ENCODE measurements at regions not wholly inside any gene's neighbourhood (a gene's known extent, or its start where the extent isn't known, plus 50 kb on each side); places are given as distances from the start of the nearest gene placed in this dataset.

DNA sequence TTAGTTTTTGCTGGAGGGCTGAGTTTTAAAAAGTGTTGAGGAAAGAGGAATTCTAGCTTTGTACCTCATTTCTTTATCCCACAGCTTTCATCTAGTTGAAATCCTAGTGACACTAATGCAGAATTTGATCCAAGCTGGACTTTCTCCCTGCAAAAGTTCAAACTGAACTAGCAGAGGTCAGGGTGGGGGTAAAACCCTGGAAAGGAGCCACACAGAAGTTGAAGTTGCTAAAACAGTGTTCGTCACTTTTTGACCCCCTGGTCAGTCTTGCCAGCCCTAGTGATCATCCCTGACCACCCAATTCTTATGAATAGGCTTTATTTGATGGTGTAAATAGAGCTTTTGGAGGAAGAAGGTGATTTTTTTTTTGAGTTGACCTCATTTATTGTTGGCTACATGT, 390.4 kb downstream of the TMEM38B start (continued):
- TF ChIP-seq CHD7 (IDR thresholded peaks at IDR 0.05; ENCODE audit: insufficient replicate concordance, low read length) (no peak), PHF8 (conservative IDR thresholded peaks at IDR 0.05; ENCODE audit: low read depth, low read length) (no peak), HDAC6 (IDR thresholded peaks at IDR 0.05; ENCODE audit: low read depth, low read length) (no peak), SRF (IDR thresholded peaks at IDR 0.05; ENCODE audit: low read depth, low read length) (no peak), BRCA1 (IDR thresholded peaks at IDR 0.05; ENCODE audit: low read depth, low read length) (no peak), SP4 (IDR thresholded peaks at IDR 0.05; ENCODE audit: low read length) (no peak), GTF2F1 (IDR thresholded peaks at IDR 0.05; ENCODE audit: borderline replicate concordance, low read depth, low read length) (no peak), KDM4A (IDR thresholded peaks at IDR 0.05; ENCODE audit: low read depth, low read length, severe bottlenecking) (no peak), SP2 (IDR thresholded peaks at IDR 0.05; ENCODE audit: low read length) (no peak), TBP (IDR thresholded peaks at IDR 0.05; ENCODE audit: low read depth, low read length) (no peak), RXRA (IDR thresholded peaks at IDR 0.05; ENCODE audit: insufficient read depth, low read depth, low read length) (no peak)
- TF ChIP-seq, protein P1, sequence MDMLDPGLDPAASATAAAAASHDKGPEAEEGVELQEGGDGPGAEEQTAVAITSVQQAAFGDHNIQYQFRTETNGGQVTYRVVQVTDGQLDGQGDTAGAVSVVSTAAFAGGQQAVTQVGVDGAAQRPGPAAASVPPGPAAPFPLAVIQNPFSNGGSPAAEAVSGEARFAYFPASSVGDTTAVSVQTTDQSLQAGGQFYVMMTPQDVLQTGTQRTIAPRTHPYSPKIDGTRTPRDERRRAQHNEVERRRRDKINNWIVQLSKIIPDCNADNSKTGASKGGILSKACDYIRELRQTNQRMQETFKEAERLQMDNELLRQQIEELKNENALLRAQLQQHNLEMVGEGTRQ (IDR thresholded peaks at IDR 0.05; ENCODE audit: low read length): no peak

All from H1 (cell line).